AG08395 (cell line): ENCODE measurements at regions not wholly inside any gene's neighbourhood (a gene's known extent, or its start where the extent isn't known, plus 50 kb on each side); places are given as distances from the start of the nearest gene placed in this dataset.
"Not testable (repeated sequence)": the region's sequence is repeated elsewhere in the genome, so short reads cannot be mapped to it uniquely, and the experiment has no call there.

ENCODE experiments used
- DNase-seq: peaks from one replicate; pipeline ENCODE4 v3.0.0; 2012; ENCODE audit warnings: mixed read lengths, low spot score

DNA sequence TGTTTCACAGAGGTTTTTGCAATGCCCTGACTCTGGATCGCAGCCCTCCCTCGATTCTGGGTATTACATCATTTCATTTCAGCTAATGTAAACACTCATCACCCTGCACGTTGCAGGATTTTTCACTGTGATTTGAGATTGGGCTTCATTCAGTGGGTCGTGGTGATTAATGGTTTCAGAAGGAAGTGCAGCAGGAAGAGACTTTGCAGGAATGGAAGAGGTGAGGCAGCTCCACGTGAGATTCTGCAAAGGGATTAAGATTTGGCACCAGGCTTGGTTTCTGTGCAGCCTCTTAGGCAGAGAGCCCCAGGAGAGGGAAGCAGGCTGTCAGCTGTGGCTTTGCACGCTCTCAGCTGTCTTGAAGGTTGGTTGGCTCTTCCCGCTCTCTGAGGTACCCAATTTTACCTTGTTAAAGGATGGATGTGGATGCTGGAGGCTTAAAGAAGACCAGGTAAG lies 95.2 kb downstream of the PLCE1 start:
- DNase-seq: peak; percentile 33

GRCh38 chr10:94091649-94092048 lies 97.9 kb downstream of the PLCE1 start:
- DNase-seq: no peak

GRCh38 chr10:94092848-94093247 lies 99.1 kb downstream of the PLCE1 start:
- DNase-seq: no peak

GRCh38 chr10:94093286-94093905 lies 99.7 kb downstream of the PLCE1 start:
- DNase-seq: no peak

GRCh38 chr10:94094540-94094939 lies 100.8 kb downstream of the PLCE1 start:
- DNase-seq: no peak

DNA sequence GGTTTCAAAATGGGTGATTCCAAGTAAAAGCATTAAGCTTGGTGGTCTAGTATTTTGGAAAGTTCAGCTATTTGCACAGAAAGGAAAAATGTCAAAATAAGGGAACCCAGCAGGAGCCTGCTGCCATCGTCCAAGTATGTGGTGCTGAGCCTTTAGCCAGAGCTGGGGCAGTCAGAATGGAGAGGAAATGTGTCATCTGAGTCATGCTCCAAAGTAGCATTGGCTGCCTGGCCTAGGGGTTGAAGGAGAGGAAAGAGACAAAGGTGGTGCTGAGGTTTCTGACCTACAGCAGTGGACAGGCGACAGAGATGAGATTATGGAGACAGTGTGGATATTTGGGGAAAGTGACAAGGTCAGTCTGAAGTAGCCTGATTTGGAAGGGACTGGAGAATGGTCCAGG lies 103.9 kb downstream of the PLCE1 start:
- peak; percentile 33 for DNase-seq

DNA sequence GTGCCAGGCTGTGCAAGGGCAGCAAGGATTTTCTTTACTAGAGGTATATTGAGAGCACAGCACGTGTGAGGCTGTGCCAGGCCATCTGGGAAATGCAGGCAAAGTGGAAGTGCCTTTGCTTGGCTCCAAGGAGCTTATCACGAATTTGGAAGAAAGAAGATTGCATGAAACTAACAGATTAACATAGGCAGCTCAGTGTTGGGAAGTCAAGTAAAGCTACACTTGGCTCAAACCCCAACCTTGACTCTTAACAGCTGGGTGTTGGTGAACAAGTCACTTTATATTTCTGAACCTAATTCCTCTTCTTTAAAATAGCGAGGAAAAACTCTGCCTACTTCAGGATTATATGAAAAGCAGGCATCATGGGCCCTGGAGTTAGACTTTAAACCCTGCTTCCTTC lies 105.2 kb downstream of the PLCE1 start:
- no peak for DNase-seq

DNA sequence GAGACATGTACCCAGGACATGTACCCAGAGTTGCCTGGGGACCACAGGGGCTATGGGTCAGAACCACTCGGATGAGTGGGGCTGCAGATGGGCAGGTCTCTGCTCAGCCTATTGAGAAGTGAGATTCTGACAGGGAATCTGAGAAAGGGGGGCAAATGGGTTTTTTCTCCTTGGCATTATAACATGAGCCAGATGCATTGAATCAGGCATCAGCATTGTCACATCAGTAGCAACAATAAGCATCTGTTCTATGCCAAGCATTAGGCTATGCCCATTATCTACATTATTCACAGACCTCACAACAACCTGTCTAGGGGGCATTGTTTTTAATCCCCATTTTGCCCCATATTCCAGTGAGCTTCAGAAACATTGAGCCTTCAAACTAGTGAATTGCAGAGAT lies 108.2 kb downstream of the PLCE1 start:
- no peak for DNase-seq

GRCh38 chr10:94102436-94102835 lies 108.7 kb downstream of the PLCE1 start:
- DNase-seq: no peak

DNA sequence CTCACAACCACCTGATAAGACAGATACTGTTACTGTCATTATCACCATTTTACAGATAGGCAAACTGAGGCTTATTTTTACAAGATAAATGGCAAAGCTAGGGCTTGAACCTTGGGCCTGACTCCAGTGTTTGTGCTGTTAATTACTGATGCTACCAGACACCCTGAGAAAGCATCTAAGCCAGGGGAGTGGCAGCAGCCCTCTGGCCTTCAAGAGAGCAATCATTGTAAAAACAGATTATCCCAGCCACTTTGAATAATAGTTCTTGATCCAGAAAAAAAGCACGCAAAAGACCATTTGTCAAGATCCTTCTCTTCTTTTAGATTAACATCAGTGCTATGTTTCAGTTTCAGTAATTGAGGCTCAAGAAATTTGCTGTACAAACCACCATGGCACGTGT lies 109.5 kb downstream of the PLCE1 start:
- no peak for DNase-seq

DNA sequence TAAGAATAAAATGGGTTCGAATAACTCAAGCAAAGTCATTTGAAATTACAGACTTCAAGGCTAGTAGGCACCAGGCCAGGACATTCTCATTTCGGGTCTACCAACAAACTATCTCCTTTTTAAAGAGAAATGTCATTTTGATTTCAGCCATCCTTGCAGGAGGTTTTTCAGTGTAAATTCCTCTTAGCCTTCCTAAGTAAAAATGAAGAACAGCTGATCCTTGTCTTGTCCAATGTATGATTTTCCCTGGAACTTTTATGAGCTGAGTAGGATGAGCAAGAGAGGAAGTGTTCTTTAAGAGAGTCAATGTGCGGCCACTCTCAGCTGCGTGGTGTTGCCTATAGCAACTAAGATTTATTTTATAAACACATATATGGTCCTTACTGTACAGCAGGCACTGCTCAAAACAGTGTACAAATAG lies 110.1 kb downstream of the PLCE1 start:
- peak; percentile 53 for DNase-seq

DNA sequence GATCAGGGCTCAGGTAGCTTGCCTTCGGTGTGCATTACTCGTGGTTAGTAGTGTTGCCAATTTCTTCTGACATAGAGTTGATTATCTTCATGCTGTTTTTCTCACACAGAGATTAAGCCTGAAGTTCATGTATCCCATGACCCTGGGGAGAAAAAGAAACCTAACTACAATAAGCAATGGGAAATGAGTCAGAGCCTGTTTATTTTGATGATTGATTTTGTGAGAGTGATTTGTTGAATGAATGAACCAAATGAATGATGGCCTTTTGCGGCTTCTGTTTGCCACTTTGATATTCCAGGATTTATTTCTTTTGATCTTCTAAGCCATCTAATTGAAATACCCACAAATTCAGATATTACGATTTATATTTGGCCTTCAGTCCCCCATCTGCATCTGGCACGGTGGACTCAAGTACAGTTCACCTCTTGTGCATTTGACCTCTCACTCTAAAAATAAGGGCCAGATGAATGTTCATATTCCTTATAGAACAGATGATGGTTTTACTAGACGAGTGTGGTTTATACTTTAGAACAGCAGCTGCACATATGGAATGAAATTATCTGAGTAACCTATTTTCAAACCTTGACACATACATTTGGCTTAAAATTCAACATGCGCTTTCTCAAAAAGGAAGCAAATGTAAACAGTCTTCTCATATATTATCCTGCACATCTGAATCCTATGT lies 110.7 kb downstream of the PLCE1 start:
- no peak for DNase-seq

GRCh38 chr10:94105226-94105625 lies 111.5 kb downstream of the PLCE1 start:
- DNase-seq: no peak

- DNase-seq: no peak
Measured at GRCh38 chr10:94107191-94107590, 113.5 kb downstream of the PLCE1 start.

- peak; percentile 70 for DNase-seq
Measured at GRCh38 chr10:94108200-94108599, 114.5 kb downstream of the PLCE1 start.

DNA sequence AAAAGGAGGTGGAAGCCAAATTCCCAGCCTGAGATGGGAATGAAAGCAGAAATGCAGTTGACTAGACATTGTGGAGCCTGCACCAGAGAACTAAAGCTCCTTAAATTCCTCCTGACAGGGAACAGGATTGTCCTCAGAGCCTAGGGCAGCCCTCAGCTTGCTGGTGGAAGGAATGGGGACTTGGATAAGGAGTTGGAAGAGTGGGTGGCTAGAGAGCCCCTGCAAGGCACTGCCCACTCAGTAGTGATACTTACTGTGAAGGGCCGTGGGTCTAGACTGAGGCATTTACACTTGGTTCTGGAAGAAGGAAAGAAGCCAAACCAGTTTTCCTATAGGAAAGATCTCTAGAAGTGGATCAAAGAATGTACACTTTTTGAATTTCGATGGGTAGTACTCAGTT lies 117.6 kb downstream of the PLCE1 start:
- no peak for DNase-seq

- DNase-seq: no peak
Measured at GRCh38 chr10:94112321-94112720, 118.6 kb downstream of the PLCE1 start.

- DNase-seq: no peak
Measured at GRCh38 chr10:94115725-94116124, 122.0 kb downstream of the PLCE1 start.

DNA sequence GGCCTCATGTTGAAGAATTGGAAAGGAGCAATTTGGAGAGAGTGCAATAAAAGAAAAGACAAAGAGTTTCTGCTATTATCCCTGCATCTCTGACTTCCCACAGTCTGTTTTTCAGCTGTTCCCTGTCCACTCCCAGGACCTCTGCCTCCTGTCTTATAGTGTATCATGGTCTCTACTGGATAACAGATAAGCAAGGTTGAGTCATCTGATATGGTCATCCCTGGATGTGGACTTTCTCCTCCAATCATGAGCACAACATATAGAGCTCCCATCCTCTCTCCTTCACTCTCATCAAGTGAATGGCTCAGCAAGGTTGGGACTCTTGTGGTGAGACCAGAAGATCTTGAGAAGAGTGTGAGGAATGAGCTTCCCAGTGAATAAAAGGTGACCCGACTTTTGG lies 123.1 kb downstream of the PLCE1 start:
- no peak for DNase-seq

GRCh38 chr10:94122211-94122610 lies 128.5 kb downstream of the PLCE1 start:
- no peak for DNase-seq

DNA sequence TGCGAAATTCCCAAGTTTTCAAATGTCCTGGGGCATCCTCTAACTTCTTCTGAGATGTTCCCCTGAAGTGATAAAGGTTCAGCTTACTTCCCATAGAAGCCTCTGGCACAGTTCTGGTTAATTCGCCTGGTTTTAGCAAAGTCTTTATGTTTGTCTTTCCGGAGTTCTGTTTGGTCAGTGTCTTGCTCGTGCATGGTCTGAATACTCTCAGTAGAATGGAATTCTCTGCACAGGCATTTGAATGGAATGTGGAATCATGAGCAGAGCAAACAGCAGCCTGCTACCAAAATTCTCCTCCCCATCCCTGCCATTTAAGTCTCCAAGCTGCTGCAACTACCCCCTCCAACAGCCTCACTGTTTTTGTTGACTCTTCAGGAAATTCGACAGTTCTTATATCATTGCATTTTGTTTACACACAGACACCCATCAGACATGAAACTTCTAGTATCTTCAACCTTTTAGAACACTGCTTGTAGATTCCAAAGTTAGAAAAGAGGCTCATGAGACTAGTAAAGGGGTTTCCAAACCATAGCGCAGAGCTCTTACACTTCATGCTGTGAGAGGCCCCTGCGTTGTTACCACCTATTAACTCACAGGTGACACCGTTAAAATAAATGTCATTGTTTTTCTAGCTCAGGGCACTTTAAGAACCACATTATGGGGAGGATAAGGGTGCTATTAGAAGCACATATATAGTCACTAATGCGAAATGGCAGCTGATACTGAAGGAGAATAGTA lies 129.7 kb downstream of the PLCE1 start:
- peak; percentile 89 for DNase-seq

DNA sequence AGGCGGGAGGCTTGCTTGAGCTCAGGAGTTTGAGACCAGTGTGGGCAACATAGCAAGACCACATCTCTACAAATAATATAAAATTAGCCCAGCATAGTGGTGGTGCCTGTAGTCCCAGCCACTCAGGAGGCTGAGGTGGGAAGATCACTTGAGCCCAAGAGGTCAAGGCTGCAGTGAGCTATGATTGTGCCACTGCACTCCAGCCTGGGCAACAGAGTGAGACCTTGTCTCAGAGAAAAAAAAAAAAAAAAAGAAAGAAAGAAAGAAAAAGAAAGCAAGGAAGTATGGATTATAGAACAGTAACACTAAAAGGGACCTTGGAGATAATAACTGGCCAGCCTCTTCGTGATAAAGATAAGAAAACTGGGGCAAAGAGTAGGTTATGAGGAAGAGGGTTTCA lies 130.4 kb downstream of the PLCE1 start:
- DNase-seq: not testable (repeated sequence)

- not testable (repeated sequence) for DNase-seq
Measured at GRCh38 chr10:94125268-94125667, 131.5 kb downstream of the PLCE1 start.
